WI38 (cell line): ENCODE measurements at regions not wholly inside any gene's neighbourhood (a gene's known extent, or its start where the extent isn't known, plus 50 kb on each side); places are given as distances from the start of the nearest gene placed in this dataset.

ENCODE experiments used
- H3K4me3 ChIP-seq: 2 replicates; pipeline ENCODE4 v1.5.1; 2011; ENCODE audit warnings: low read depth, mild to moderate bottlenecking, control low read depth, low read length
- TF ChIP-seq, protein P1 (sequence below): IDR thresholded peaks from 2 replicates; pipeline ENCODE4 v1.5.1; 2012; ENCODE audit warnings: low read depth, mild to moderate bottlenecking, control low read depth, low read length

DNA sequence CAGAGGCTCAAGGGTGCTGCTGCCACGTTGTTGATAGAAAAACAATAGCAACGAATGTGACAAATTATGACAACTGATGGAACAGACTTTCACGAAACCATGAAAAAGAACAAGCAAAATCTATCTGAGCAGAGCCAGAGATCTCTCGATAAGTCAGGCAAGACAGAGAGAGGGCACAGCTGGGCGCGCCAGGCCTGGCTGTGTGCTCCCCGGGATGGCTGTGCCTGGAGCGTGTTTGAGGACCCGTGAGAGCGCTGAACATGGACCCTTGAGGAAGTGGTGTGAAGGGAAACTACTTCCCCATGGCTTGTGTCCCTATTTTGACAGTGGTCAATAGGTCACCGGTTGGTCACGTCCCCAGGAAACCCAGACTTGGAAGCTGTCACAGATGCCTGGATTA, 83.1 kb upstream of the FGF3 start:
- H3K4me3 ChIP-seq = no peak overlapping the region
- TF ChIP-seq, protein P1, sequence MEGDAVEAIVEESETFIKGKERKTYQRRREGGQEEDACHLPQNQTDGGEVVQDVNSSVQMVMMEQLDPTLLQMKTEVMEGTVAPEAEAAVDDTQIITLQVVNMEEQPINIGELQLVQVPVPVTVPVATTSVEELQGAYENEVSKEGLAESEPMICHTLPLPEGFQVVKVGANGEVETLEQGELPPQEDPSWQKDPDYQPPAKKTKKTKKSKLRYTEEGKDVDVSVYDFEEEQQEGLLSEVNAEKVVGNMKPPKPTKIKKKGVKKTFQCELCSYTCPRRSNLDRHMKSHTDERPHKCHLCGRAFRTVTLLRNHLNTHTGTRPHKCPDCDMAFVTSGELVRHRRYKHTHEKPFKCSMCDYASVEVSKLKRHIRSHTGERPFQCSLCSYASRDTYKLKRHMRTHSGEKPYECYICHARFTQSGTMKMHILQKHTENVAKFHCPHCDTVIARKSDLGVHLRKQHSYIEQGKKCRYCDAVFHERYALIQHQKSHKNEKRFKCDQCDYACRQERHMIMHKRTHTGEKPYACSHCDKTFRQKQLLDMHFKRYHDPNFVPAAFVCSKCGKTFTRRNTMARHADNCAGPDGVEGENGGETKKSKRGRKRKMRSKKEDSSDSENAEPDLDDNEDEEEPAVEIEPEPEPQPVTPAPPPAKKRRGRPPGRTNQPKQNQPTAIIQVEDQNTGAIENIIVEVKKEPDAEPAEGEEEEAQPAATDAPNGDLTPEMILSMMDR = no peak

DNA sequence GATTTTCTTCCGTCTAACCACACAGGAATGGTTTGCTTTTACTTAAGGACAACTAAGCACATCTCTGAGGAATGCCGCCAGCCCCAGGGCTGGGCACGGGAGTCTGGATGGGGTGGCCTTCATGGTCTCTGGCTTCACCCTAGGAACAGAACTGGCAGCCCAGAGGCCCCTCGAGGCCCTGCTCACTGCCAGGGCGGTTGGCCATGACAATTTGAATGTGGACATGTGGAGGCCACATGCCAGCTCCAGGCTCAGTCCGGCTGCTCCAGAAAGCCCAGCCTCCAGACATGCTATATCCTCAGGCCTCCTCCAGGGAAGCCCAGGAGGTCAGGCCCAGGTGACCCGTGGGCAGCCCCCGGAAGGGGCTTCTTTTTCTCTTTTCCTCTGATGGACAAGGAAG, 84.0 kb upstream of the FGF3 start:
- TF ChIP-seq, protein P1 = no peak
- H3K4me3 ChIP-seq = no peak overlapping the region

DNA sequence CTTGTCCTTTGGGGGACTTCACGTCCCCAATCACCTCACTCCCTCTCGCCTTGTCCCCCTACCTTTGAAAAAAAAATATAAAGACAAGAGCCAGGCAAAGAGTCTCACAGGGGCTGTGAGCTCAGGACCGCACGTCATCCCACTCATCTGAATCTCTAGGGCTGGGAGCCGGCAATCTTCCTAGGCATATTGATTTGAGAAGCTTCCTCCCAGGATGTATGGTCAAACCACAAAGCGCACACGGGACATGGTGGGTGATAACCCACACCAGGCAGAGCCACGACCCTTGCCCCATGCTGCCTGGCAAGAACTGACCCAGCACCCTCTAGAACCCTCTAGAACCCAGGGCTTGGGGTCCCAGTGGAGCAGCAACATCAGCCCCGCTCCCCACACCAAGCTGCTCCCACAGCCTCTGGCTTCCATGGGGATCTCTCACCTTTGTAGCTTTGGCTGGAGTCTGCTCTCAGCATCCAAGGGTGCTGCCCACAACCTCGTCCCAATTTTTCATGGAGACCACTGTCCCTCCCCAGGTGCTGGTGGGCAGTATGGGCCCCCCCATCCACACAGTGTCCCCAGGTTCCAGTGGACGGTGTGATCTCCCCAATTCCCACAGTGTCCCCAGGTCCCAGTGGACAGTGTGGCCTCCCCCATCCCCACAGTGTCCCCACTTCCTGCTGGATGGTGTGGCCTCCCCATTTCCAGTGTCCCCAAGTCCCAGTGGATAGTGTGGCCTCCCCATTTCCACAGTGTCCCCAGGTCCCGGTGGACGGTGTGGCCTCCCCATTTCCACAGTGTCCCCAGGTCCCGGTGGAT, 85.2 kb upstream of the FGF3 start:
- TF ChIP-seq, protein P1 = no peak
- no peak overlapping the region for H3K4me3 ChIP-seq

DNA sequence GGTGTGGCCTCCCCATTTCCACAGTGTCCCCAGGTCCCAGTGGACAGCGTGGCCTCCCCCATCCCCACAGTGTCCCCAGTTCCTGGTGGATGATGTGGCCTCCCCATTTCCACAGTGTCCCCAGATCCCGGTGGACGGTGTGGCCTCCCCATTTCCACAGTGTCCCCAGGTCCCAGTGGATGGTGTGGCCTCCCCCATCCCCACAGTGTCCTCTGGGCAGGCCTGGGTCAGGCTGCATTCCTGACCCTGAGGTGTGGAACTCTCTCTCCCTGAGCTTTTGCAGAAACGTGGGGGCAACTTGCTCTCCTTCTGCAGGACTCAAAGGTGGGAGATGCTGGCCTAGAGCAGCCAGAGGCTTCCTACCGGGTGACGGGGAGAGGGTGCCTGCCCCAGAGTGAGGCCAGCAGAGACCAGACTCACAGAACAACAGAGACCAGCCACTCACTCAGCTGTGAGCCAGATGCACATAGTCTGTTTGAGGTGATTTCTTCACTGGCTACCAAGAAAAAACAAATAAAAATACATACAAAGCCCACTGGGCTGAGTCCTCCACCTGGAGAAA, 85.8 kb upstream of the FGF3 start:
- TF ChIP-seq, protein P1 = no peak
- no peak overlapping the region for H3K4me3 ChIP-seq

- TF ChIP-seq, protein P1 = no peak
- no peak overlapping the region for H3K4me3 ChIP-seq
These were observed 86.6 kb upstream of the FGF3 start for GRCh38 chr11:69905611-69906452.

DNA sequence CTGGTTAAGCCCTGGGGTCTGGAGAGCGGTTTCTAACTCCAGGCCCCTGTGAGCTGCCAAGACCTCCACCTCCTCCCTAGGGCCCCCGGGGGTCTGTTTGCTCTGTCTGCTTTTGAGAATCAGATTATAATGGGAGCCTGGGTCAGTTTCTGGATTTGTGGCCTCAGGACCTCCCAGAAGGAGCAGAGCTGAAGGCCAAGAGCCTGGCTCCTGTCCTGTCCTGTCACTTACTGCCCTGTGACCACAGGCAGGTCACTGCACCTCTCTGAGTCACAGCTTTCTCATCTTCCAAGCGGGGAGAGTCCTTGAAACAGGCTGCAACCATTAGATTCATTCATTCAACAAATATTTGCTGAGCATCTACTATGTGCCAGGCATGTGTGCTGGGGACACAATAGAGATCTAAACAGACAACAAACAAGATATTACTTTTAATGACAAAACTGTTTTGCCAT, 87.3 kb upstream of the FGF3 start:
- H3K4me3 ChIP-seq = no peak overlapping the region
- TF ChIP-seq, protein P1 = no peak

DNA sequence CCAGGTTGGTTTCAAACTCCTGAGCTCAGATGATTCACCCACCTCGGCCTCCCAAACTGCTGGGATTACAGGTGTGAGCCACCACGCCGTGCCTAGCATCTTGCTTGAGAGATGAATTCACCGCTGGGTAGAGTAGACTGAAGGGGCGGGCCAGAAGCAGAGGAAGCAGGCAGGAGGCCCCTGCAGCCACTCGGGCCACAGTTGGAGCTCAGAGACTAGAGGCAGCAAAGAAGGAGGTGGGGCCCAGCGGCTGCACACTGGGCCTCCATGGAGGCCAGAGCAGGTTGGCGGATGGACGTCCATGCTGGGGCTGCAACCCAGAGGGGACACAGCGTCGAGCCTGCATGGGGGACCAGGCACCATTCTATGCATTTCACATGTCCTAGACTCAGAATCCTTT, 88.4 kb upstream of the FGF3 start:
- H3K4me3 ChIP-seq = no peak overlapping the region
- TF ChIP-seq, protein P1 = no peak
